Neural progenitor cell (in vitro differentiated cells): ENCODE measurements at regions not wholly inside any gene's neighbourhood (a gene's known extent, or its start where the extent isn't known, plus 50 kb on each side); places are given as distances from the start of the nearest gene placed in this dataset.

ENCODE experiments used
- EZH2 ChIP-seq: fragments of 200-600 bp; sonication (generic); IDR thresholded peaks from 2 replicates; pipeline ENCODE4 v1.6.1; 2017; ENCODE audit warnings: antibody characterized with exemption, mild to moderate bottlenecking, moderate library complexity
- TF ChIP-seq, protein P1 (sequence below): fragments of 200-600 bp; sonication (generic); IDR thresholded peaks from 2 replicates; pipeline ENCODE4 v1.5.1; 2017; ENCODE audit warnings: antibody characterized with exemption, mild to moderate bottlenecking

DNA sequence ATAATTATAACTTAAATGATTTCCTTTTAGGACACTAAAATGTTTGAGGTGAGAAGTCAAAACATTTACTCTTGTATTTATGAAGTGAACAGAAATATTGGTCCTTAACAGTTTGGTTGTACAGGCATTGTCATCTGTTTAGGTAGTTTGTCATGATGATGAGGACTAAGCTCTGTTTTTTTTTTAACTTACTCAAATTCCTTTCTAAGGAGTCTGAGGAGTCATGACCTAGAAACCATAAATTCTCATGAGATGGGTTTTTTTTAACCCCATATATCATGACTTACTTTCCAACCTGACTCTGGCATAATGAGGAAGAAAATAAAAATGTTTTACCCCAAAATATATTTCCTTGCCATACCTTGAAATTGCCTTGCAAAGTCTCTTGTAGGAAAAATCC, 1176.2 kb downstream of the SUCLG1 start:
- TF ChIP-seq, protein P1, sequence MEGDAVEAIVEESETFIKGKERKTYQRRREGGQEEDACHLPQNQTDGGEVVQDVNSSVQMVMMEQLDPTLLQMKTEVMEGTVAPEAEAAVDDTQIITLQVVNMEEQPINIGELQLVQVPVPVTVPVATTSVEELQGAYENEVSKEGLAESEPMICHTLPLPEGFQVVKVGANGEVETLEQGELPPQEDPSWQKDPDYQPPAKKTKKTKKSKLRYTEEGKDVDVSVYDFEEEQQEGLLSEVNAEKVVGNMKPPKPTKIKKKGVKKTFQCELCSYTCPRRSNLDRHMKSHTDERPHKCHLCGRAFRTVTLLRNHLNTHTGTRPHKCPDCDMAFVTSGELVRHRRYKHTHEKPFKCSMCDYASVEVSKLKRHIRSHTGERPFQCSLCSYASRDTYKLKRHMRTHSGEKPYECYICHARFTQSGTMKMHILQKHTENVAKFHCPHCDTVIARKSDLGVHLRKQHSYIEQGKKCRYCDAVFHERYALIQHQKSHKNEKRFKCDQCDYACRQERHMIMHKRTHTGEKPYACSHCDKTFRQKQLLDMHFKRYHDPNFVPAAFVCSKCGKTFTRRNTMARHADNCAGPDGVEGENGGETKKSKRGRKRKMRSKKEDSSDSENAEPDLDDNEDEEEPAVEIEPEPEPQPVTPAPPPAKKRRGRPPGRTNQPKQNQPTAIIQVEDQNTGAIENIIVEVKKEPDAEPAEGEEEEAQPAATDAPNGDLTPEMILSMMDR, result no peak
- TF ChIP-seq EZH2, result no peak
